Progenitor cell of endocrine pancreas (in vitro differentiated cells): ENCODE measurements at regions not wholly inside any gene's neighbourhood (a gene's known extent, or its start where the extent isn't known, plus 50 kb on each side); places are given as distances from the start of the nearest gene placed in this dataset.

Source experiments
- DNase-seq: peaks from one replicate; pipeline ENCODE4 v3.0.0; 2021; ENCODE audit warnings: low spot score; ENCODE audit not compliant: unreplicated experiment
- H3K27ac Mint-ChIP-seq: 2 replicates; pipeline ENCODE4 v1.8.0; 2021; ENCODE audit warnings: mild to moderate bottlenecking, moderate library complexity, mixed read lengths
- H3K27me3 Mint-ChIP-seq: 2 replicates; pipeline ENCODE4 v1.8.0; 2021; ENCODE audit warnings: mixed read lengths
- H3K36me3 Mint-ChIP-seq: 2 replicates; pipeline ENCODE4 v1.8.0; 2022; ENCODE audit warnings: mixed read lengths; ENCODE audit not compliant: insufficient read depth
- H3K4me1 Mint-ChIP-seq: 2 replicates; pipeline ENCODE4 v1.8.0; 2021; ENCODE audit warnings: low read depth, mixed read lengths
- H3K4me3 Mint-ChIP-seq: 2 replicates; pipeline ENCODE4 v1.8.0; 2021; ENCODE audit warnings: low read depth, mild to moderate bottlenecking, moderate library complexity, mixed read lengths
- H3K9me3 Mint-ChIP-seq: 2 replicates; pipeline ENCODE4 v1.8.0; 2021; ENCODE audit warnings: low read depth, mixed read lengths
- TF ChIP-seq, protein P1 (sequence below): fragments of 200-600 bp; sonication (generic); IDR thresholded peaks from one replicate; pipeline ENCODE4 v1.5.0; 2021; ENCODE audit warnings: antibody characterized with exemption, mild to moderate bottlenecking; ENCODE audit not compliant: unreplicated experiment

DNA sequence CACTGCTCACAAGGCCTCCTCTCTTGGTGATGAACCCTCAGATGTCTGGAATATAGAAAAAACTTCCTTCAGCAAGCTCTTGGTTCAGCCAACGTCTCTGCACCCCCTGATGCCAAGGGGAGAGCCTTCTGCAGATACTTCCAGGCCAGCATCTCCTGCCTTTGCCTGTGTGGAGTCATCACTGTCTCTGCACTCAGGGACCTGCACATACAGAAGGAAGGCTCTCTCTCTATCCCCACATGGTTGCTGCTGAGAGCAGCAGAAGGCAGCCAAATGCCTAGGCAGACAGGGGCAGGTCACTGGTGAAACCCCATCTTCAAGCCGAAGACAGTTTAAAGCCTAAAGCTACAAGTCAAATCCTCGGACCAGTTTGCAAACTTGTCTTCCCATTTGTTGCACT lies 137.6 kb downstream of the WDR11 start:
- H3K4me3 Mint-ChIP-seq = no peak overlapping the region
- peaks cover 4% of the 10 kb centered on the region for H3K4me1 Mint-ChIP-seq
- H3K27ac Mint-ChIP-seq = no peak overlapping the region
- peaks cover 23% of the 10 kb centered on the region for H3K9me3 Mint-ChIP-seq
- TF ChIP-seq, protein P1, sequence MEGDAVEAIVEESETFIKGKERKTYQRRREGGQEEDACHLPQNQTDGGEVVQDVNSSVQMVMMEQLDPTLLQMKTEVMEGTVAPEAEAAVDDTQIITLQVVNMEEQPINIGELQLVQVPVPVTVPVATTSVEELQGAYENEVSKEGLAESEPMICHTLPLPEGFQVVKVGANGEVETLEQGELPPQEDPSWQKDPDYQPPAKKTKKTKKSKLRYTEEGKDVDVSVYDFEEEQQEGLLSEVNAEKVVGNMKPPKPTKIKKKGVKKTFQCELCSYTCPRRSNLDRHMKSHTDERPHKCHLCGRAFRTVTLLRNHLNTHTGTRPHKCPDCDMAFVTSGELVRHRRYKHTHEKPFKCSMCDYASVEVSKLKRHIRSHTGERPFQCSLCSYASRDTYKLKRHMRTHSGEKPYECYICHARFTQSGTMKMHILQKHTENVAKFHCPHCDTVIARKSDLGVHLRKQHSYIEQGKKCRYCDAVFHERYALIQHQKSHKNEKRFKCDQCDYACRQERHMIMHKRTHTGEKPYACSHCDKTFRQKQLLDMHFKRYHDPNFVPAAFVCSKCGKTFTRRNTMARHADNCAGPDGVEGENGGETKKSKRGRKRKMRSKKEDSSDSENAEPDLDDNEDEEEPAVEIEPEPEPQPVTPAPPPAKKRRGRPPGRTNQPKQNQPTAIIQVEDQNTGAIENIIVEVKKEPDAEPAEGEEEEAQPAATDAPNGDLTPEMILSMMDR = no peak
- no peak for DNase-seq
- H3K36me3 Mint-ChIP-seq = peaks cover 6% of the 10 kb centered on the region
- no peaks in the 10 kb centered on the region for H3K27me3 Mint-ChIP-seq

DNA sequence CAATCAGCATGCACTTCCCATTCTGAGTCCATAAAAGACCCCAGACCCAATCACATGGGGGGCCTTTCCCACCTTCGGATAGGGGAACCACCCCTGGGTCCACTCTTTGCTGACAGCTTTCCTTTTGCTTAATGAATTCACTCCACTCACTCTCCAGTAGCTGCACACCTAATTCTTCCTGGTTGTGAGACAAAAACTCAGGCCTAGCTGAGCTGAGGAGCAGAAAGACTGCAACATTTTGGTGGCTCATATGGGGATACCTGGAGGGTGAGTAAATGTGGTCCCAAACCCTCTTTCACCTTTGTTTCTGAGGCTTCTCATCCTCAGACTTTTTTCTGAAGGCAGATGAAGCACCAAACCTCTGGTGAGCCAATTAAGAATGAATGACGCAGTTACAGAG lies 138.1 kb downstream of the WDR11 start:
- peaks cover 23% of the 10 kb centered on the region for H3K9me3 Mint-ChIP-seq

DNA sequence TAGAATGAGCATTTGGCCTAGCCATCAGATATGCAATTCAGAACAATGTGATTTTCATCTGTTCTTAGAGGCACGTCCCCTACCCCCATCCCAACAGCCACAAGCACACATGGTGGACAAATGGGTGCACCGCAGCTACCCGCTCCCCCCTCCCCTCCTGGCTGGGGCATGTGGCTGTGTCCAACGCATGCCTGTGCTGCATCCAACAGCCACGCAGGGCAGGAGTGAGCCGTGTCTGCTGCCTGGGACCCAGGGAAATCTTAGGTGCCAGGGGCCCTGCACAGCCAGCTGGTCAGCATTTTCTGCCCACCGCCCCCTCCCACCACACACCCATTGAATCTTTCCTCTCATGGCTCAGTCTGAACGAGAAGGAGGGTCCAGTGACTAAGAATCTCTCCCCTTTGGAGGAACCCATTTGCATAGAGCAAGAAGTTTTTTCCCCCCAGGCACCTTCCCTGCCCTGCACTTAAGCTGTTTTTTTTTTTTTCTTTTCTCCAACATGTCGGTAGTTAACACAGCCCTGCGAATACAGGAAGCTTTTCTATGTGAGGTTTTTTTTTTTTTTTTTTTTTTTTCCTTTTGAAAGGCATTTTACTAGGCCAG lies 138.9 kb downstream of the WDR11 start:
- H3K4me3 Mint-ChIP-seq = no peak overlapping the region
- DNase-seq = no peak
- H3K36me3 Mint-ChIP-seq = peaks cover 6% of the 10 kb centered on the region
- peaks cover 21% of the 10 kb centered on the region for H3K9me3 Mint-ChIP-seq
- H3K4me1 Mint-ChIP-seq = no peaks in the 10 kb centered on the region
- TF ChIP-seq, protein P1 = no peak
- H3K27ac Mint-ChIP-seq = no peak overlapping the region
- H3K27me3 Mint-ChIP-seq = no peaks in the 10 kb centered on the region

More for the DNA sequence above, 138.1 kb downstream of the WDR11 start:
- no peaks in the 10 kb centered on the region for H3K27me3 Mint-ChIP-seq
- H3K4me3 Mint-ChIP-seq = no peak overlapping the region
- no peaks in the 10 kb centered on the region for H3K4me1 Mint-ChIP-seq
- peak overlapping the region; percentile 53 for H3K27ac Mint-ChIP-seq
- TF ChIP-seq, protein P1 = no peak
- H3K36me3 Mint-ChIP-seq = peaks cover 6% of the 10 kb centered on the region
- DNase-seq = no peak

DNA sequence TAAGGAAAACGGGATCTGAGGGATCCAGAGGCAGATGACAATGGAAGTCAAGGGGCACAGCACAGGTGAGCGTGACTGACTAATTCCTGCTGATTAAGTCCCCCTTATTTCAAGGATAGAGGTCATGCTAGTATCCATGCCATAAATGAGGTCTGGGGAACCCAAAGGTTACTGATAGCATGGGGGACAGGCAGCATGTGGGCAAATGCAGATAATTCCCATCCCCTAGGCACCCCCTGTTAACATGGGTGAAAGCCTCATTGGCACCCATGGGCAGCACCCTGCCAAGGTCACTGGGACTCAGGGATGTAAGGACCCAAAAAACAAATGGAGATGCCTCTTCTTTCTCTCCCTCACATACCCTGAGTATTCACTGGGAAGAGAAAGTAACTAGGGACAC lies 139.7 kb downstream of the WDR11 start:
- Mint-ChIP-seq H3K4me3 (no peak overlapping the region), H3K36me3 (peaks cover 6% of the 10 kb centered on the region), H3K9me3 (peaks cover 19% of the 10 kb centered on the region), H3K27ac (no peak overlapping the region), H3K27me3 (no peaks in the 10 kb centered on the region), H3K4me1 (no peaks in the 10 kb centered on the region)
- TF ChIP-seq, protein P1 = no peak
- no peak for DNase-seq

DNA sequence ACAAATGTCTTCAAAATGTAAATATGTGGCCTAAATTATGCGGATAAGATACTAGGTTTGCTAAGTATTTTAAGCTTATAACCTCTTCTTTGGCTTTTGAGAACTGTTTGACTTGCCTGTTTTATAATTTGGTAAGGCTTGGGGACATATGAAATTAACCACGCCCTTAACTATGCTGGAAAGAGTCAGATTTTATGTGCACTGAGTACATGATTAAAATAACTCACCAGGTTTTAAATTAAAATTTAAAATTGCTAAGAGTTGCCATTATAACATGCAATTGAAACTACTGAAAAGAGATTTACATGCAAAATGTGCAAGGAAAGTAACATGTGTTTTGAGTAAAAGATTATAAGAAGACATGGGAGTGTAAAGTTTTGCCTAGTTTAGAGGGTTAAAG lies 141.9 kb downstream of the WDR11 start:
- Mint-ChIP-seq H3K27me3 (no peaks in the 10 kb centered on the region), H3K27ac (no peak overlapping the region), H3K9me3 (peaks cover 19% of the 10 kb centered on the region), H3K4me1 (peaks cover 13% of the 10 kb centered on the region), H3K4me3 (no peak overlapping the region), H3K36me3 (peaks cover 6% of the 10 kb centered on the region)
- no peak for DNase-seq
- TF ChIP-seq, protein P1 = no peak
